ENCODE measurements at regions not wholly inside any gene's neighbourhood (a gene's known extent, or its start where the extent isn't known, plus 50 kb on each side); places are given as distances from the start of the nearest gene placed in this dataset.
"Not testable (repeated sequence)": the region's sequence is repeated elsewhere in the genome, so short reads cannot be mapped to it uniquely, and the experiment has no call there.

DNA sequence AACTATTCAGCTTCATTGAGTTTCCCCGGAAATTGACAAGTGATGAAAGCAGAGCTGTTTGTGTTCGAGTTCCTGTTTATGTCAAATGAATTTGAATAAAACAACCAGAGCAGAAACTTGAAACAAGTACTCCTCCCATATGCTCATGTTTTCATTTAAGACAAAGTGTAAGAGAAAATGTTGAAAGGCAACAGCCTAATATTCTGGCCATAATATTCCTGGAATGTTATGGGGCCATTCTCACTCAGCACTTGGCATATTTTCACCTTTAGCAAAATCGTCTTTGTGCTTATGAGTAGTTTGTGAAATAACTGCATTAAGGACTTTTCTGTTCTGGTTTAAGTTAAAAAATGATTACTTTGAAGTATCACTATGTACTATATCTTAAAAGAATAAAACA, 276.0 kb upstream of the FAT1 start:
- Mint-ChIP-seq H3K27me3 (no peaks in the 10 kb centered on the region), H3K27ac (no peak overlapping the region), H3K36me3 (no peaks in the 10 kb centered on the region), H3K4me1 (no peaks in the 10 kb centered on the region), H3K9me3 (peaks cover 7% of the 10 kb centered on the region), H3K4me3 (no peak overlapping the region)
- POLR2A ChIA-PET, result no interaction called here
- DNase-seq, result no peak
- no peak for ATAC-seq (ENCODE audit: low read depth)

DNA sequence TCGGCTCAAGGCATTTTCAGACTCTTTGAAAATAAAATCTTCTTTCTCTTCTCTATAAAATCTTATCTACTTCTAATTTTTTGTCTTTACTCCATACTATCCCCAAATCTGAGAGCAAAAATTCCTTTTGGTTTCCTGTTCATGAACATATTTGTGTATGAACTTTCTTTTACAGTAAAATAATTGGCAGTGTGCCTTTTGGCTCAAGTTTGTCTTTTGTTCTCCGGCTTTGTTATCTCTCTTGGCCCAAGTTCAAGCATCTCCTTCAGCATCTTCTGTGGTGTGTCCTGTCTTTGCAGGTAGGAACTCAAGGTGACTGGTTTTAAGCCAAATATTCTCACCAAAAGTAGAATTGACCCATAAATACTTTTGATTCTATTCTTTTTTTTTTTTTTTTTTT, 276.6 kb upstream of the FAT1 start:
- POLR2A ChIA-PET, result no interaction called here
- Mint-ChIP-seq H3K9me3 (peaks cover 7% of the 10 kb centered on the region), H3K4me1 (no peaks in the 10 kb centered on the region)

DNA sequence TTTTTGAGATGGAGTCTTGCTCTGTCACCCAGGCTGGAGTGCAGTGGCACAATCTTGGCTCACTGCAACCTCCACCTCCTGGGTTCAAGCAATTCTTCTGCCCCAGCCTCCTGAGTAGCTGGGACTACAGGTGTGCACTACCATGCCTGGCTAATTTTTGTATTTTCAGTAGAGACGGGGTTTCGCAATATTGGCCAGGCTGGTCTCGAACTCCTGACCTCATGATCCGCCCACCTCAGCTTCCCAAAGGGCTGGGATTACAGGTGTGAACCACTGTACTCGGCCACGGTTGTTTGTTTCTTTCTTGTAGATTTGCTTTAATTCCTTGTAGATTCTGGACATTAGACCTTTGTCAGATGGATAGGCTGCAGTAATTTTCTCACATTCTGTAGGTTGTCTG, 278.5 kb upstream of the FAT1 start:
- H3K36me3 Mint-ChIP-seq; ATAC-seq (ENCODE audit: low read depth); POLR2A ChIA-PET; DNase-seq; H3K9me3 Mint-ChIP-seq; H3K4me1 Mint-ChIP-seq; H3K27ac Mint-ChIP-seq; H3K27me3 Mint-ChIP-seq; H3K4me3 Mint-ChIP-seq: not testable (repeated sequence)

More for the DNA sequence above, 276.6 kb upstream of the FAT1 start:
- DNase-seq (no peak), ATAC-seq (ENCODE audit: low read depth) (no peak)
- no peaks in the 10 kb centered on the region for H3K36me3 Mint-ChIP-seq
- no peak overlapping the region for H3K4me3 Mint-ChIP-seq
- no peak overlapping the region for H3K27ac Mint-ChIP-seq
- H3K27me3 Mint-ChIP-seq, result no peaks in the 10 kb centered on the region

DNA sequence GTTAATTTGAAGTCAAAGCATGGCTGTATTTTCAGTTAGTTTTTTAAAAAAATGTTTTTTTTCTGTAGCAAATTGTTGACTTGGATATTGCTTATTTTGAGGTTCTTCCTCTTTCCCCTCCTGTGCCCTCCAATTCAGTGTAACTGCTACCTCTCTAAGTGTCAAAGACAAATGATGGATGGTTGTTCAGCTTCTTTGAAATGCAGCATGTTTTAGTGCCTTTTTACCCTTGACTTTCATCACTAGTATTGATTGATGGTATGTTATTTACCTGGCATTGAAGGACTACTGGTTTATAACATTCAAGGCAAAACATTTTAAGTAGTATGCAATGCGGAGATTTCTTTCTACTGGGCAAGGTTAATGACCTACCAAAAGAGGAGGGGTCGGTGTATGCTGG, 281.0 kb upstream of the FAT1 start:
- H3K27ac Mint-ChIP-seq, result no peak overlapping the region
- POLR2A ChIA-PET, result no interaction called here
- no peak overlapping the region for H3K4me3 Mint-ChIP-seq
- no peaks in the 10 kb centered on the region for H3K36me3 Mint-ChIP-seq
- H3K27me3 Mint-ChIP-seq, result no peaks in the 10 kb centered on the region
- ATAC-seq (ENCODE audit: low read depth), result no peak
- peaks cover 4% of the 10 kb centered on the region for H3K9me3 Mint-ChIP-seq
- H3K4me1 Mint-ChIP-seq, result no peaks in the 10 kb centered on the region
- no peak for DNase-seq

DNA sequence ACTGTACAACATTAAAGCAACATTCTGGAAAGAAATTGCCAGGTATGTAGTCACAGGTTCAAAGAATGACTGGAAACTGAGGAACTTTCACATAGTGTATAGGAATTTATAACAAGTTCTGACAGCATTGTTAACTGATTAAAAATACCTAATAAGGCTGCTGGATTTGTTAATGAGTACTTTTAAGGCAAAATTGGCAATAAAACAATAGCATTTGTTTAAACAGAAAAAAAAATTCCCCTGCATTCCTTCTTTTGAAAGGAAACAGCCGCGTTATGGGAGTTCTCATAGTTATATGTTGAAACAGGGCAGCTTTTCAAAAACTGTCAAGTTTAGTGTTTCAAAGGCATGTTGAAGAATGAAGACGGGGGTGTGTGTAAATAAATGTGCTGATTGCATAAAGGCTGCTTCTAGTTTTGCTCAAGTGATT, 282.5 kb upstream of the FAT1 start:
- no peak for ATAC-seq (ENCODE audit: low read depth)
- no peaks in the 10 kb centered on the region for H3K27me3 Mint-ChIP-seq
- POLR2A ChIA-PET, result no interaction called here
- no peaks in the 10 kb centered on the region for H3K4me1 Mint-ChIP-seq
- H3K36me3 Mint-ChIP-seq, result no peaks in the 10 kb centered on the region
- peaks cover 4% of the 10 kb centered on the region for H3K9me3 Mint-ChIP-seq
- DNase-seq, result no peak
- H3K4me3 Mint-ChIP-seq, result no peak overlapping the region
- no peak overlapping the region for H3K27ac Mint-ChIP-seq

DNA sequence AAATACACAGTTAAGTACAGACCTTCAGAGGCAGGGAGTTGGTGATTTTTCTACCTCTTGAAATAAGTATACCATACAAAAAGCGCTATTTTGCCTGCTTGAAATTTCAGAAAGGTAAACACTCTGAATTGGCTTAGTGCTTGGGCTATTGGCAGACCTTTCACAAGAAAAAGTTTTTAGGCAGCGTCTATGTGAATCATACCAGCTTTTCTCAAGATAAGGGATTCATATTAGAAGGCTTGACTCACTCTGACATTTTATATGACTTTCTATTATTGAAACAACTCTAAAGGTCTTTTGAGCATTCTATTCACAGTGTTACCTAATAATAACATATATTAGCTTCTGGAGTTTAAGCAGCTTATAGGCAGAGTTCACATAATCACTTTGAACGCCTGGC, 286.4 kb upstream of the FAT1 start:
- Mint-ChIP-seq H3K4me3 (no peak overlapping the region), H3K27ac (no peak overlapping the region), H3K9me3 (peaks cover 5% of the 10 kb centered on the region), H3K4me1 (no peaks in the 10 kb centered on the region), H3K36me3 (no peaks in the 10 kb centered on the region), H3K27me3 (no peaks in the 10 kb centered on the region)
- DNase-seq, result no peak
- ATAC-seq (ENCODE audit: low read depth), result no peak
- POLR2A ChIA-PET, result no interaction called here

GRCh38 chr4:187016101-187016500, 292.4 kb upstream of the FAT1 start:
- H3K27ac Mint-ChIP-seq, result no peak overlapping the region
- no peaks in the 10 kb centered on the region for H3K36me3 Mint-ChIP-seq
- H3K27me3 Mint-ChIP-seq, result no peaks in the 10 kb centered on the region
- H3K4me1 Mint-ChIP-seq, result no peaks in the 10 kb centered on the region
- no peak for DNase-seq
- POLR2A ChIA-PET, result no interaction called here
- H3K9me3 Mint-ChIP-seq, result peaks cover 6% of the 10 kb centered on the region
- no peak for ATAC-seq (ENCODE audit: low read depth)
- H3K4me3 Mint-ChIP-seq, result no peak overlapping the region

DNA sequence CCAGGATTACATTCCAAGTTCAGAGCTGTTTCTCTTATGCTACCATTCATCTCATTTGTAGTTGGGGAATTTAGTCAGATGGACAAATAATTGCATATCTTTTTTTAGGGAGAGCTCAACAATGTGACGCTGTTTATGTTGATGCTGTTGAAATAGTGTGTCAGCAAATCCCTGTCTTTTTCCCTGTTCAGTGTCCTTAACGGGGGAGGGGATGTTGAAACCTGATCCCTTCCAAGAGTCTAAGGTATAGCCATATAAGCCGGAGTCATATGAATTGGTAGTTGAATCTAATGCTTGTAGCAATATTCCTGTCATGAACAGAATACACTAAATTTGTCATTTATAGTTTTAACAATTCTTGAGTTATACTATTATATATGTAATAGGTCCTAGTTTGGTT, 293.5 kb upstream of the FAT1 start:
- no peak for DNase-seq
- no peaks in the 10 kb centered on the region for H3K4me1 Mint-ChIP-seq

DNA sequence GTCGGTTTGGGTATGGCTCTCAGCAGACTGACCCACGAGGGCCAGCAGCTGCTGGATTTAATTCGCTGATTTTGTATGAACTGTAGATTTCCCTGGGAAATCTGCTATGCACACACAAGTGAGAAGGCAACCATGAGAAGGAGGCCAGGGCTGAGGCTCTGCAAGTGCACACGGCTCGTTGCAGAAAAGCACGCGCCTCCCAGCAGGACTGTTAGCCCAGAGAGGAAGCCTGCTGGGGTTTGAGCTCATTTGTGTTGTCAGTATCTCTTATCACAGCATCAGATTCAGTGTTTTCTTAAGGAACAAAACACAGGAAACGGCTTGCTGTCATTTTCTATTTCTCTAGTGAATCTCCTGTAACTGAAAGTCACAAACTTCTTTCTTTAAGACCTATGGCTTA, 296.2 kb upstream of the FAT1 start:
- DNase-seq, result no peak
- Mint-ChIP-seq H3K27ac (no peak overlapping the region), H3K27me3 (no peaks in the 10 kb centered on the region), H3K9me3 (peaks cover 7% of the 10 kb centered on the region), H3K4me1 (no peaks in the 10 kb centered on the region), H3K36me3 (no peaks in the 10 kb centered on the region), H3K4me3 (no peak overlapping the region)
- POLR2A ChIA-PET, result no interaction called here
- ATAC-seq (ENCODE audit: low read depth), result no peak

More for the DNA sequence above, 293.5 kb upstream of the FAT1 start:
- Mint-ChIP-seq H3K4me3 (no peak overlapping the region), H3K27me3 (no peaks in the 10 kb centered on the region), H3K27ac (no peak overlapping the region), H3K36me3 (no peaks in the 10 kb centered on the region), H3K9me3 (peaks cover 6% of the 10 kb centered on the region)
- no peak for ATAC-seq (ENCODE audit: low read depth)
- POLR2A ChIA-PET, result interaction anchor here (0.6 kb wide), 1 partner anchor 19 kb away, joined by 3 read pairs; no protein-coding TSS in a partner anchor

DNA sequence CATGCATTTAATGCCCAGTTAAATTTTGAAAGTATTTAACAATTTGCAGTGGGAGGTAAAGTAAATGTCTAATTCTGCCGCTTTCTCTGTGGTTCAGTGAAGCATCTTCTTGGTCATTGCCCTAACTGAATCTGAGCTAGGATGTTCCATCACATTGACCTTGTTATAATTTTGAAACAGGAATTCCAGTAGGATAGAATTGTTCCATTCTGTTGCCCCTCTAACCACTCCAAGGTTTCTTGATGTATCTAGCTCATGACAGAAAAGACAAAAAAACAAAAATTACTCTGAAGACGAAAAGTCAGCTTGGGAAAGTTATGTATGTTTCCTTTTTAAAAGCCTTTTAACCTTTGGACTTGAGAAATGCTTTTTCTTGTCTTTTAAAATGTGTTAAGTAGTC, 297.0 kb upstream of the FAT1 start:
- H3K4me1 Mint-ChIP-seq, result no peaks in the 10 kb centered on the region
- POLR2A ChIA-PET, result no interaction called here
- DNase-seq, result no peak

DNA sequence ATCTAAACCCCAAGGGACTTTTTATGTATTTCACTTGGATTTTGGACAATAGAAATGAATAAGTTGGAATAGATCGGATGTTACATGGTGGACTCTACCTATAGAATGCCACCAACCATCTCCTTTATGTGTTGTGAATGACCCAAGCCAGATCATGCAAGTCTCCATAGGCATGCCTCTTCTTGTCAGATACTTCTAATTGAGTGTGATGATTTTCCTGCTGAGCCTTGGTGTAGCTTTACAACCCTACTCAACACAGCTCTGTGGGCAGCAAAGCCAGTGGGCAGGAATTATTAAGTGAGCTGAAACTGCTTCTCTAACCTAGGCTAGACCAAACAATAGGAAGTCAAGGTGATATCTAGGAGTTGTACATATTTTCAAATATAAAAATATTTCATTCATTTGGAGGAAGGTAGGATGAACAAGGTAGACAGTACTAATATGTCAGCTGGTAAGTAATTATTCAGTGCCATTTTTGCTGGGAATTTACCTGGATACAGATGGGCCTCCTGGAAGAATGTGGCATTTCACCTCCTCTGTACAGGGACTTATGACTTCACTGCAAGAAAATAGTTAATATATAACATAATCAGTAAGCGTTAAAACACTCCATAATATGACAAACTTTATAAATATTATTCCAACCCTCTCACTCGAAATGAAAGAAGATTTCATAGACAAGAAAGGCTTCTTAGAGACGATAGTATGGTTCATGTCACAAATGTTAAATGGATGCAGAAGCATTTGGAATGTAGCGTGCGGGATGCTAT, 298.0 kb upstream of the FAT1 start:
- no peak overlapping the region for H3K27ac Mint-ChIP-seq
- no peaks in the 10 kb centered on the region for H3K36me3 Mint-ChIP-seq
- no peaks in the 10 kb centered on the region for H3K27me3 Mint-ChIP-seq
- no peak overlapping the region for H3K4me3 Mint-ChIP-seq
- POLR2A ChIA-PET, result no interaction called here
- H3K4me1 Mint-ChIP-seq, result no peaks in the 10 kb centered on the region
- no peak for ATAC-seq (ENCODE audit: low read depth)
- H3K9me3 Mint-ChIP-seq, result peaks cover 10% of the 10 kb centered on the region
- no peak for DNase-seq

More for the DNA sequence above, 297.0 kb upstream of the FAT1 start:
- no peaks in the 10 kb centered on the region for H3K27me3 Mint-ChIP-seq
- peaks cover 7% of the 10 kb centered on the region for H3K9me3 Mint-ChIP-seq
- ATAC-seq (ENCODE audit: low read depth), result no peak
- H3K27ac Mint-ChIP-seq, result no peak overlapping the region
- H3K4me3 Mint-ChIP-seq, result no peak overlapping the region
- no peaks in the 10 kb centered on the region for H3K36me3 Mint-ChIP-seq

GRCh38 chr4:187027272-187027671, 303.6 kb upstream of the FAT1 start:
- no peak overlapping the region for H3K27ac Mint-ChIP-seq
- H3K4me3 Mint-ChIP-seq, result no peak overlapping the region
- POLR2A ChIA-PET, result no interaction called here
- H3K9me3 Mint-ChIP-seq, result peaks cover 23% of the 10 kb centered on the region
- ATAC-seq (ENCODE audit: low read depth) (no peak), DNase-seq (no peak)
- no peaks in the 10 kb centered on the region for H3K4me1 Mint-ChIP-seq
- H3K27me3 Mint-ChIP-seq, result no peaks in the 10 kb centered on the region
- H3K36me3 Mint-ChIP-seq, result no peaks in the 10 kb centered on the region

DNA sequence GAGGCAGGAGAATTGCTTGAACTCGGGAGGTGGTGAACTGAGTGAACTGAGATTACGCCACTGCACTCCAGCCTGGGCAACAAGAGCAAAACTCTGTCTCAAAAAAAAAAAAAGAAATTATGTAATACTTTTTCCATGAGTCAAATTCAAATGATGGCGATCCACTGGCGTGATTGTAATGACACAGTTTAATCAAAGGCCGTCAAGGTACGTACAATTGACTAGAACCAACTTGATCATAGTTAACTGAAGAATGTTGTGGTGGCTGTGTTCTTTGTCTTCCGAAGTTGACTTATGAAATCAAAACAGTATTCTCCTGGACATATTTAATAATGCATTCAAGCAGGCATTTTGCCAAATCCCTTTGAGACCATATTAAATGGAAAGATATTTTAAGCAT, 318.6 kb upstream of the FAT1 start:
- Mint-ChIP-seq H3K4me1 (no peaks in the 10 kb centered on the region), H3K27ac (no peak overlapping the region), H3K27me3 (no peaks in the 10 kb centered on the region), H3K9me3 (peaks cover 8% of the 10 kb centered on the region), H3K4me3 (no peak overlapping the region), H3K36me3 (no peaks in the 10 kb centered on the region)
- ATAC-seq (ENCODE audit: low read depth) (no peak), DNase-seq (no peak)
- POLR2A ChIA-PET, result no interaction called here

- H3K27ac Mint-ChIP-seq, result no peak overlapping the region
- ATAC-seq (ENCODE audit: low read depth), result no peak
- no peaks in the 10 kb centered on the region for H3K4me1 Mint-ChIP-seq
- no peak for DNase-seq
- H3K36me3 Mint-ChIP-seq, result no peaks in the 10 kb centered on the region
- POLR2A ChIA-PET, result no interaction called here
- H3K9me3 Mint-ChIP-seq, result peaks cover 6% of the 10 kb centered on the region
- H3K4me3 Mint-ChIP-seq, result no peak overlapping the region
- no peaks in the 10 kb centered on the region for H3K27me3 Mint-ChIP-seq
These were observed 322.8 kb upstream of the FAT1 start for GRCh38 chr4:187046471-187046870.

- no peak overlapping the region for H3K4me3 Mint-ChIP-seq
- H3K36me3 Mint-ChIP-seq, result no peaks in the 10 kb centered on the region
- H3K27ac Mint-ChIP-seq, result no peak overlapping the region
- no peaks in the 10 kb centered on the region for H3K27me3 Mint-ChIP-seq
- POLR2A ChIA-PET, result no interaction called here
- DNase-seq, result no peak
- H3K9me3 Mint-ChIP-seq, result no peaks in the 10 kb centered on the region
- H3K4me1 Mint-ChIP-seq, result no peaks in the 10 kb centered on the region
- ATAC-seq (ENCODE audit: low read depth), result no peak
These were observed 335.4 kb upstream of the FAT1 start for GRCh38 chr4:187059021-187059420.

Data from activated naive CD8-positive, alpha-beta T cell treated with anti-CD3 and anti-CD28 coated beads, Interleukin-2, amount 10 ng/mL, durations not matched to agents 7 days and 5 days (primary cell).